HUDEP-2 (cell line): ENCODE measurements at regions not wholly inside any gene's neighbourhood (a gene's known extent, or its start where the extent isn't known, plus 50 kb on each side); places are given as distances from the start of the nearest gene placed in this dataset.

Experiments
- DNase-seq, 76 experiments: peaks; one replicate each; lab custom pipeline; 2025; ENCODE audit not compliant: unreplicated experiment in 76 of 76; lab: John Stamatoyannopoulos, UW

- DNase-seq, result no peak
Observed at GRCh38 chr13:89239361-89240127, 1568.4 kb downstream of the SLITRK5 start.

- DNase-seq, result no peak
Observed at GRCh38 chr13:89255844-89256406, 1584.8 kb downstream of the SLITRK5 start.

GRCh38 chr13:89267734-89268133, 1596.6 kb downstream of the SLITRK5 start:
- DNase-seq, result no peak

GRCh38 chr13:89269737-89270136, 1598.6 kb downstream of the SLITRK5 start:
- DNase-seq, result no peak

- no peak for DNase-seq
Observed at GRCh38 chr13:89270736-89271135, 1599.6 kb downstream of the SLITRK5 start.

GRCh38 chr13:89279374-89279773, 1608.2 kb downstream of the SLITRK5 start:
- no peak for DNase-seq

GRCh38 chr13:89281331-89281730, 1610.2 kb downstream of the SLITRK5 start:
- no peak for DNase-seq

GRCh38 chr13:89282241-89282640, 1611.1 kb downstream of the SLITRK5 start:
- DNase-seq, result no peak

- DNase-seq, result no peak
Observed at GRCh38 chr13:89287381-89287780, 1616.2 kb downstream of the SLITRK5 start.

GRCh38 chr13:89294115-89294867, 1623.1 kb downstream of the SLITRK5 start:
- no peak for DNase-seq

- DNase-seq, result no peak
Observed at GRCh38 chr13:89307278-89307677, 1636.1 kb downstream of the SLITRK5 start.

- DNase-seq, result no peak
Observed at GRCh38 chr13:89310943-89311672, 1639.9 kb downstream of the SLITRK5 start.

- no peak for DNase-seq
Observed at GRCh38 chr13:89315287-89315686, 1644.1 kb downstream of the SLITRK5 start.

- DNase-seq, result no peak
Observed at GRCh38 chr13:89322466-89322865, 1651.3 kb downstream of the SLITRK5 start.

- no peak for DNase-seq
Observed at GRCh38 chr13:89324582-89324981, 1653.4 kb downstream of the SLITRK5 start.

- no peak for DNase-seq
Observed at GRCh38 chr13:89343165-89343564, 1672.0 kb downstream of the SLITRK5 start.

GRCh38 chr13:89352384-89352783, 1681.2 kb downstream of the SLITRK5 start:
- no peak for DNase-seq

- DNase-seq, result peak in 1 of 76 experiments; percentile 1
Observed at GRCh38 chr13:89361909-89362308, 1690.7 kb downstream of the SLITRK5 start.

GRCh38 chr13:89363144-89363543, 1692.0 kb downstream of the SLITRK5 start:
- DNase-seq, result no peak

GRCh38 chr13:89372193-89372592, 1701.0 kb downstream of the SLITRK5 start:
- DNase-seq, result no peak

GRCh38 chr13:89375839-89376238, 1704.7 kb downstream of the SLITRK5 start:
- DNase-seq, result no peak
